Mesenchymal stem cell (in vitro differentiated cells and primary cell): ENCODE measurements at regions not wholly inside any gene's neighbourhood (a gene's known extent, or its start where the extent isn't known, plus 50 kb on each side); places are given as distances from the start of the nearest gene placed in this dataset.

ENCODE experiments used
- DNase-seq: peaks from one replicate; pipeline ENCODE4 v3.0.0-alpha.2; 2013
- H2AFZ ChIP-seq: one replicate; pipeline ENCODE4 v1.6.1; 2013; ENCODE audit warnings: low read depth, mild to moderate bottlenecking, control low read depth, inconsistent platforms, low read length, moderate library complexity
- H2AK5ac ChIP-seq: 2 replicates; pipeline ENCODE4 v1.6.1; 2013; ENCODE audit warnings: low read length, moderate library complexity, mild to moderate bottlenecking, inconsistent platforms; ENCODE audit not compliant: severe bottlenecking
- H2BK120ac ChIP-seq: one replicate; pipeline ENCODE4 v1.6.1; 2013; ENCODE audit warnings: low read depth, mild to moderate bottlenecking, inconsistent platforms, low read length, moderate library complexity
- H2BK12ac ChIP-seq, 2 experiments: one replicate each; pipeline ENCODE4 v1.6.1; 2013; ENCODE audit warnings: inconsistent platforms in 2 of 2, low read length in 2 of 2, mild to moderate bottlenecking in 2 of 2, moderate library complexity in 2 of 2, control low read depth in 1 of 2
- H2BK15ac ChIP-seq: one replicate; pipeline ENCODE4 v1.6.1; 2013; ENCODE audit warnings: mild to moderate bottlenecking, low read depth, inconsistent platforms; ENCODE audit not compliant: poor library complexity, severe bottlenecking
- H2BK5ac ChIP-seq: 2 replicates; pipeline ENCODE4 v1.6.1; 2013; ENCODE audit warnings: low read depth, mild to moderate bottlenecking, low read length, control low read depth, inconsistent platforms; ENCODE audit not compliant: poor library complexity, severe bottlenecking
- H3K14ac ChIP-seq, 2 experiments: one replicate each; pipeline ENCODE4 v1.6.1; 2013; ENCODE audit warnings: inconsistent platforms in 2 of 2, low read length in 2 of 2, control low read depth in 1 of 2, mild to moderate bottlenecking in 1 of 2, moderate library complexity in 1 of 2
- H3K18ac ChIP-seq, 2 experiments: one replicate each; pipeline ENCODE4 v1.6.1; 2013; ENCODE audit warnings: inconsistent platforms in 2 of 2, low read length in 2 of 2, control low read depth in 1 of 2, low read depth in 1 of 2, mild to moderate bottlenecking in 1 of 2
- H3K23ac ChIP-seq, 2 experiments: one replicate each; pipeline ENCODE4 v1.6.1; 2013; ENCODE audit warnings: inconsistent platforms in 2 of 2, low read length in 2 of 2, mild to moderate bottlenecking in 2 of 2, moderate library complexity in 2 of 2, control low read depth in 1 of 2
- H3K27ac ChIP-seq: 2 replicates; pipeline ENCODE4 v1.5.1; 2013; ENCODE audit warnings: mild to moderate bottlenecking, moderate library complexity, low read length, control low read depth, inconsistent platforms; ENCODE audit not compliant: poor library complexity, severe bottlenecking
- H3K27me3 ChIP-seq, 2 experiments: 2 replicates each; pipeline versions ENCODE4 v1.6.1 to v1.7.0; 2013; ENCODE audit warnings: low read length in 2 of 2, mild to moderate bottlenecking in 2 of 2, moderate library complexity in 2 of 2, control low read depth in 1 of 2, inconsistent platforms in 1 of 2; ENCODE audit not compliant: control insufficient read depth in 1 of 2, insufficient read depth in 1 of 2
- H3K36me3 ChIP-seq, 2 experiments: 2 replicates each; pipeline versions ENCODE4 v1.6.1 to v1.7.0; 2013; ENCODE audit warnings: low read length in 2 of 2, control low read depth in 1 of 2, inconsistent platforms in 1 of 2, low read depth in 1 of 2, mild to moderate bottlenecking in 1 of 2; ENCODE audit not compliant: insufficient read depth in 2 of 2, control insufficient read depth in 1 of 2
- H3K4ac ChIP-seq, 2 experiments: one replicate each; pipeline ENCODE4 v1.6.1; 2013; ENCODE audit warnings: inconsistent platforms in 2 of 2, low read length in 2 of 2, mild to moderate bottlenecking in 2 of 2, moderate library complexity in 2 of 2, control low read depth in 1 of 2, low read depth in 1 of 2
- H3K4me1 ChIP-seq: 2 replicates; pipeline ENCODE4 v1.6.1; 2013; ENCODE audit warnings: low read depth, low read length, control low read depth; ENCODE audit not compliant: control insufficient read depth, insufficient read depth
- H3K4me2 ChIP-seq: 2 replicates; pipeline ENCODE4 v1.6.1; 2013; ENCODE audit warnings: low read length, mild to moderate bottlenecking, inconsistent platforms; ENCODE audit not compliant: poor library complexity, severe bottlenecking
- H3K4me3 ChIP-seq, 2 experiments: 2 replicates each; pipeline versions ENCODE4 v1.5.1 to v1.7.0; 2013; ENCODE audit warnings: low read length in 2 of 2, mild to moderate bottlenecking in 2 of 2, control low read depth in 1 of 2, low read depth in 1 of 2; ENCODE audit not compliant: insufficient read depth in 1 of 2
- H3K79me1 ChIP-seq: replicated peaks from 2 replicates; pipeline ENCODE4 v1.6.1; 2013; ENCODE audit warnings: mild to moderate bottlenecking, control low read depth, low read length, inconsistent platforms; ENCODE audit not compliant: poor library complexity, severe bottlenecking
- H3K9ac ChIP-seq: 2 replicates; pipeline ENCODE4 v1.7.0; 2013; ENCODE audit warnings: mild to moderate bottlenecking, low read length, moderate library complexity
- H3K9me3 ChIP-seq: 2 replicates; pipeline ENCODE4 v1.7.0; 2013; ENCODE audit warnings: mild to moderate bottlenecking, low read length; ENCODE audit not compliant: control insufficient read depth
- H4K8ac ChIP-seq: one replicate; pipeline ENCODE4 v1.6.1; 2013; ENCODE audit warnings: inconsistent platforms, mild to moderate bottlenecking, low read length, moderate library complexity
- H4K91ac ChIP-seq: one replicate; pipeline ENCODE4 v1.6.1; 2013; ENCODE audit warnings: mild to moderate bottlenecking, low read length, inconsistent platforms
- WGBS: methylation state at CpG from one replicate; pipeline ENCODE4 v1.1.7; 2013; ENCODE audit warnings: mixed read lengths; 5-methylcytosine and 5-hydroxymethylcytosine counted together

- no peak overlapping the region for H2BK15ac ChIP-seq
- H3K79me1 ChIP-seq = no peaks in the 10 kb centered on the region
- no peak overlapping the region for H4K91ac ChIP-seq
- H3K9me3 ChIP-seq = no peaks in the 10 kb centered on the region
- peaks cover 0 to 44% of the 10 kb centered on the region in 2 experiments for H3K27me3 ChIP-seq
- H3K9ac ChIP-seq = no peak overlapping the region
- H3K4me1 ChIP-seq = peaks cover 3% of the 10 kb centered on the region
- H3K4me3 ChIP-seq = no peak overlapping the region
- 70% methylated on average over 3 of the region's 3 CpGs for WGBS
- DNase-seq = no peak
- H3K4me2 ChIP-seq = no peak overlapping the region
- no peak overlapping the region for H2BK5ac ChIP-seq
- no peak overlapping the region for H2BK12ac ChIP-seq
- no peak overlapping the region for H2AK5ac ChIP-seq
- no peak overlapping the region for H2BK120ac ChIP-seq
- H3K23ac ChIP-seq = no peak overlapping the region
- no peak overlapping the region for H4K8ac ChIP-seq
- no peak overlapping the region for H3K4ac ChIP-seq
- no peak overlapping the region for H3K18ac ChIP-seq
- H3K14ac ChIP-seq = no peak overlapping the region
- H2AFZ ChIP-seq = no peak overlapping the region
- H3K36me3 ChIP-seq = no peaks in the 10 kb centered on the region
- no peak overlapping the region for H3K27ac ChIP-seq
These were observed 112.5 kb upstream of the GSC start for GRCh38 chr14:94882401-94882800.

GRCh38 chr14:94880876-94881275 is 111.0 kb upstream of the GSC start:
- Histone ChIP-seq H3K4ac (no peak overlapping the region), H3K4me1 (peaks cover 3% of the 10 kb centered on the region), H3K18ac (no peak overlapping the region), H4K91ac (no peak overlapping the region), H2BK120ac (no peak overlapping the region), H2BK5ac (no peak overlapping the region), H3K27ac (no peak overlapping the region), H3K14ac (no peak overlapping the region), H3K36me3 (no peaks in the 10 kb centered on the region), H3K4me2 (no peak overlapping the region), H4K8ac (no peak overlapping the region), H3K9ac (no peak overlapping the region), H2BK15ac (no peak overlapping the region), H3K79me1 (no peaks in the 10 kb centered on the region), H2BK12ac (no peak overlapping the region), H3K23ac (no peak overlapping the region), H2AK5ac (no peak overlapping the region), H2AFZ (no peak overlapping the region), H3K9me3 (no peaks in the 10 kb centered on the region), H3K27me3 (peaks cover 3 to 30% of the 10 kb centered on the region in 2 experiments), H3K4me3 (no peak overlapping the region)
- no peak for DNase-seq
- WGBS = 81% methylated on average over 10 of the region's 11 CpGs

- H2BK15ac ChIP-seq = no peak overlapping the region
- WGBS = 91% methylated on average over 5 of the region's 5 CpGs
- H3K9me3 ChIP-seq = no peaks in the 10 kb centered on the region
- H3K36me3 ChIP-seq = no peaks in the 10 kb centered on the region
- H2BK12ac ChIP-seq = no peak overlapping the region
- H3K4ac ChIP-seq = no peak overlapping the region
- H4K91ac ChIP-seq = no peak overlapping the region
- H3K9ac ChIP-seq = no peak overlapping the region
- no peak overlapping the region for H3K18ac ChIP-seq
- no peak overlapping the region for H2AFZ ChIP-seq
- peaks cover 3 to 26% of the 10 kb centered on the region in 2 experiments for H3K27me3 ChIP-seq
- H3K27ac ChIP-seq = no peak overlapping the region
- no peak overlapping the region for H3K4me2 ChIP-seq
- H3K14ac ChIP-seq = no peak overlapping the region
- no peak overlapping the region for H3K23ac ChIP-seq
- no peak overlapping the region for H3K4me3 ChIP-seq
- no peaks in the 10 kb centered on the region for H3K79me1 ChIP-seq
- no peak overlapping the region for H4K8ac ChIP-seq
- H2BK5ac ChIP-seq = no peak overlapping the region
- no peak overlapping the region for H2BK120ac ChIP-seq
- DNase-seq = no peak
- H3K4me1 ChIP-seq = peaks cover 3% of the 10 kb centered on the region
- no peak overlapping the region for H2AK5ac ChIP-seq
These were observed 110.2 kb upstream of the GSC start for GRCh38 chr14:94880106-94880505.

- no peak overlapping the region for H3K18ac ChIP-seq
- WGBS = 72% methylated on average over 5 of the region's 5 CpGs
- H2BK12ac ChIP-seq = no peak overlapping the region
- H3K36me3 ChIP-seq = no peaks in the 10 kb centered on the region
- no peak overlapping the region for H2BK15ac ChIP-seq
- H3K9ac ChIP-seq = no peak overlapping the region
- no peak overlapping the region for H4K91ac ChIP-seq
- no peaks in the 10 kb centered on the region for H3K79me1 ChIP-seq
- peaks cover 3 to 23% of the 10 kb centered on the region in 2 experiments for H3K27me3 ChIP-seq
- H2AK5ac ChIP-seq = no peak overlapping the region
- no peak overlapping the region for H2BK120ac ChIP-seq
- no peak for DNase-seq
- no peak overlapping the region for H3K4me3 ChIP-seq
- no peak overlapping the region for H3K27ac ChIP-seq
- H4K8ac ChIP-seq = no peak overlapping the region
- H2BK5ac ChIP-seq = no peak overlapping the region
- no peaks in the 10 kb centered on the region for H3K9me3 ChIP-seq
- no peak overlapping the region for H3K4me2 ChIP-seq
- no peak overlapping the region for H3K23ac ChIP-seq
- H2AFZ ChIP-seq = no peak overlapping the region
- no peak overlapping the region for H3K14ac ChIP-seq
- H3K4me1 ChIP-seq = peaks cover 1% of the 10 kb centered on the region
- H3K4ac ChIP-seq = no peak overlapping the region
These were observed 109.6 kb upstream of the GSC start for GRCh38 chr14:94879537-94879936.
